HG03571 (cell line): ENCODE measurements at regions not wholly inside any gene's neighbourhood (a gene's known extent, or its start where the extent isn't known, plus 50 kb on each side); places are given as distances from the start of the nearest gene placed in this dataset.

Experiments
- ATAC-seq: cut with Tn5 transposase; IDR thresholded peaks from one replicate; pipeline ENCODE4 v1.9.1; 2021; ENCODE audit not compliant: unreplicated experiment

GRCh38 chr12:126858560-126858959, 1408.4 kb upstream of the TMEM132C start:
- ATAC-seq, result no peak

GRCh38 chr12:126860210-126860609, 1406.8 kb upstream of the TMEM132C start:
- ATAC-seq, result no peak

- ATAC-seq, result no peak
Observed at GRCh38 chr12:126862500-126862899, 1404.5 kb upstream of the TMEM132C start.

- ATAC-seq, result no peak
Observed at GRCh38 chr12:126869644-126870043, 1397.3 kb upstream of the TMEM132C start.

- ATAC-seq, result no peak
Observed at GRCh38 chr12:126873701-126874100, 1393.3 kb upstream of the TMEM132C start.

- ATAC-seq, result no peak
Observed at GRCh38 chr12:126874427-126875026, 1392.4 kb upstream of the TMEM132C start.

- ATAC-seq, result no peak
Observed at GRCh38 chr12:126879842-126880241, 1387.1 kb upstream of the TMEM132C start.

- no peak for ATAC-seq
Observed at GRCh38 chr12:126883697-126884096, 1383.3 kb upstream of the TMEM132C start.

- no peak for ATAC-seq
Observed at GRCh38 chr12:126889501-126889900, 1377.5 kb upstream of the TMEM132C start.

GRCh38 chr12:126890097-126890496, 1376.9 kb upstream of the TMEM132C start:
- ATAC-seq, result no peak

GRCh38 chr12:126891789-126892188, 1375.2 kb upstream of the TMEM132C start:
- ATAC-seq, result no peak

GRCh38 chr12:126895951-126896913, 1370.7 kb upstream of the TMEM132C start:
- no peak for ATAC-seq

- no peak for ATAC-seq
Observed at GRCh38 chr12:126897102-126897501, 1369.9 kb upstream of the TMEM132C start.

- no peak for ATAC-seq
Observed at GRCh38 chr12:126897778-126898177, 1369.2 kb upstream of the TMEM132C start.

- ATAC-seq, result no peak
Observed at GRCh38 chr12:126898562-126898961, 1368.4 kb upstream of the TMEM132C start.

GRCh38 chr12:126899926-126900792, 1366.8 kb upstream of the TMEM132C start:
- ATAC-seq, result no peak

GRCh38 chr12:126903027-126903876, 1363.7 kb upstream of the TMEM132C start:
- ATAC-seq, result no peak

- ATAC-seq, result no peak
Observed at GRCh38 chr12:126905752-126906151, 1361.2 kb upstream of the TMEM132C start.

- ATAC-seq, result no peak
Observed at GRCh38 chr12:126907900-126908764, 1358.8 kb upstream of the TMEM132C start.
